ENCODE measurements at regions not wholly inside any gene's neighbourhood (a gene's known extent, or its start where the extent isn't known, plus 50 kb on each side); places are given as distances from the start of the nearest gene placed in this dataset.

DNA sequence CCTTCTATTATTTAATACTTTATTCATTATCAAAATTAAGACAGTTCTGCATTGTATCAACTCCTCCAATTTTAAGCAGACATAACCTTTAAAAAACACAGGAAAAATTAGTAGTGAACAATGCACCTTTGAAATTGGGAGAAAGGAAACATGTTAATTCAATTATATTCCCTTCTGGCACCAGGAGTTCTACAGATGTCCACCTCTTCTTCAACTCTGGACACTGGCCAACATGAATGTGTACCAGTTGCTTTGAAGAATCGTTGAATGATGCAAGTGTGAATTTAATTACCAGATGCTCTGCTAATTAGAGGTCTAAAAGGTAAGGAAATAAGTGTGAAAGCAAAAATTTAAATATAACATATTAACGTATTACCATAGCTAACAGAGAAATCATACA is 206.7 kb upstream of the IGFBP3 start:
- DNase-seq (ENCODE audit: low spot score), result no peak
- Histone ChIP-seq H3K27ac (ENCODE audit: low read depth) (no peak overlapping the region), H3F3A (replicated peaks; ENCODE audit: low read depth) (no peaks in the 10 kb centered on the region), H3K4me3 (no peak overlapping the region), H2AFZ (no peak overlapping the region), H3K4me1 (ENCODE audit: insufficient read depth) (no peaks in the 10 kb centered on the region), H3K36me3 (ENCODE audit: insufficient read depth) (no peaks in the 10 kb centered on the region), H4K20me1 (replicated peaks; ENCODE audit: insufficient read depth) (no peaks in the 10 kb centered on the region), H3K4me2 (no peak overlapping the region), H3K27me3 (ENCODE audit: insufficient read depth) (no peaks in the 10 kb centered on the region), H3K9me2 (ENCODE audit: insufficient read depth) (no peaks in the 10 kb centered on the region), H3K79me2 (replicated peaks; ENCODE audit: insufficient read depth) (no peaks in the 10 kb centered on the region)
- Mint-ChIP-seq H3K36me3 (ENCODE audit: low read depth) (no peaks in the 10 kb centered on the region), H3K27me3 (ENCODE audit: insufficient read depth, low read depth, poor library complexity) (no peaks in the 10 kb centered on the region), H3K9me3 (no peaks in the 10 kb centered on the region), H3K27ac (no peak overlapping the region), H3K4me1 (peaks cover 2% of the 10 kb centered on the region; the same call in 1 of the 3 replicates), H3K4me3 (no peak overlapping the region)
- TF ChIP-seq ZNF114 (CRISPR knock-in tag; IDR thresholded peaks at IDR 0.05) (no peak), EZH2phosphoT487 (IDR thresholded peaks at IDR 0.05; ENCODE audit: unreplicated experiment) (no peak), ZNF331 (CRISPR knock-in tag; IDR thresholded peaks at IDR 0.05; ENCODE audit: low read depth) (no peak), NANOG (IDR thresholded peaks at IDR 0.05; ENCODE audit: borderline replicate concordance) (no peak), POLR2AphosphoS5 (IDR thresholded peaks at IDR 0.05; ENCODE audit: low read depth) (no peak), CREB1 (CRISPR knock-in tag; IDR thresholded peaks at IDR 0.05; ENCODE audit: low read depth) (no peak), REST (IDR thresholded peaks at IDR 0.05; ENCODE audit: unreplicated experiment) (no peak), STAT1 (IDR thresholded peaks at IDR 0.05; ENCODE audit: unreplicated experiment) (no peak), CTCF (conservative IDR thresholded peaks at IDR 0.05; ENCODE audit: low read depth in 2 of 2) (no peak), JUNB (IDR thresholded peaks at IDR 0.05; ENCODE audit: unreplicated experiment) (no peak), EZH2 (IDR thresholded peaks at IDR 0.05; ENCODE audit: low read depth, unreplicated experiment) (no peak)
- TF ChIP-seq, protein P1, sequence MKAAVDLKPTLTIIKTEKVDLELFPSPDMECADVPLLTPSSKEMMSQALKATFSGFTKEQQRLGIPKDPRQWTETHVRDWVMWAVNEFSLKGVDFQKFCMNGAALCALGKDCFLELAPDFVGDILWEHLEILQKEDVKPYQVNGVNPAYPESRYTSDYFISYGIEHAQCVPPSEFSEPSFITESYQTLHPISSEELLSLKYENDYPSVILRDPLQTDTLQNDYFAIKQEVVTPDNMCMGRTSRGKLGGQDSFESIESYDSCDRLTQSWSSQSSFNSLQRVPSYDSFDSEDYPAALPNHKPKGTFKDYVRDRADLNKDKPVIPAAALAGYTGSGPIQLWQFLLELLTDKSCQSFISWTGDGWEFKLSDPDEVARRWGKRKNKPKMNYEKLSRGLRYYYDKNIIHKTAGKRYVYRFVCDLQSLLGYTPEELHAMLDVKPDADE (IDR thresholded peaks at IDR 0.05), result no peak
- TF ChIP-seq, protein P2, sequence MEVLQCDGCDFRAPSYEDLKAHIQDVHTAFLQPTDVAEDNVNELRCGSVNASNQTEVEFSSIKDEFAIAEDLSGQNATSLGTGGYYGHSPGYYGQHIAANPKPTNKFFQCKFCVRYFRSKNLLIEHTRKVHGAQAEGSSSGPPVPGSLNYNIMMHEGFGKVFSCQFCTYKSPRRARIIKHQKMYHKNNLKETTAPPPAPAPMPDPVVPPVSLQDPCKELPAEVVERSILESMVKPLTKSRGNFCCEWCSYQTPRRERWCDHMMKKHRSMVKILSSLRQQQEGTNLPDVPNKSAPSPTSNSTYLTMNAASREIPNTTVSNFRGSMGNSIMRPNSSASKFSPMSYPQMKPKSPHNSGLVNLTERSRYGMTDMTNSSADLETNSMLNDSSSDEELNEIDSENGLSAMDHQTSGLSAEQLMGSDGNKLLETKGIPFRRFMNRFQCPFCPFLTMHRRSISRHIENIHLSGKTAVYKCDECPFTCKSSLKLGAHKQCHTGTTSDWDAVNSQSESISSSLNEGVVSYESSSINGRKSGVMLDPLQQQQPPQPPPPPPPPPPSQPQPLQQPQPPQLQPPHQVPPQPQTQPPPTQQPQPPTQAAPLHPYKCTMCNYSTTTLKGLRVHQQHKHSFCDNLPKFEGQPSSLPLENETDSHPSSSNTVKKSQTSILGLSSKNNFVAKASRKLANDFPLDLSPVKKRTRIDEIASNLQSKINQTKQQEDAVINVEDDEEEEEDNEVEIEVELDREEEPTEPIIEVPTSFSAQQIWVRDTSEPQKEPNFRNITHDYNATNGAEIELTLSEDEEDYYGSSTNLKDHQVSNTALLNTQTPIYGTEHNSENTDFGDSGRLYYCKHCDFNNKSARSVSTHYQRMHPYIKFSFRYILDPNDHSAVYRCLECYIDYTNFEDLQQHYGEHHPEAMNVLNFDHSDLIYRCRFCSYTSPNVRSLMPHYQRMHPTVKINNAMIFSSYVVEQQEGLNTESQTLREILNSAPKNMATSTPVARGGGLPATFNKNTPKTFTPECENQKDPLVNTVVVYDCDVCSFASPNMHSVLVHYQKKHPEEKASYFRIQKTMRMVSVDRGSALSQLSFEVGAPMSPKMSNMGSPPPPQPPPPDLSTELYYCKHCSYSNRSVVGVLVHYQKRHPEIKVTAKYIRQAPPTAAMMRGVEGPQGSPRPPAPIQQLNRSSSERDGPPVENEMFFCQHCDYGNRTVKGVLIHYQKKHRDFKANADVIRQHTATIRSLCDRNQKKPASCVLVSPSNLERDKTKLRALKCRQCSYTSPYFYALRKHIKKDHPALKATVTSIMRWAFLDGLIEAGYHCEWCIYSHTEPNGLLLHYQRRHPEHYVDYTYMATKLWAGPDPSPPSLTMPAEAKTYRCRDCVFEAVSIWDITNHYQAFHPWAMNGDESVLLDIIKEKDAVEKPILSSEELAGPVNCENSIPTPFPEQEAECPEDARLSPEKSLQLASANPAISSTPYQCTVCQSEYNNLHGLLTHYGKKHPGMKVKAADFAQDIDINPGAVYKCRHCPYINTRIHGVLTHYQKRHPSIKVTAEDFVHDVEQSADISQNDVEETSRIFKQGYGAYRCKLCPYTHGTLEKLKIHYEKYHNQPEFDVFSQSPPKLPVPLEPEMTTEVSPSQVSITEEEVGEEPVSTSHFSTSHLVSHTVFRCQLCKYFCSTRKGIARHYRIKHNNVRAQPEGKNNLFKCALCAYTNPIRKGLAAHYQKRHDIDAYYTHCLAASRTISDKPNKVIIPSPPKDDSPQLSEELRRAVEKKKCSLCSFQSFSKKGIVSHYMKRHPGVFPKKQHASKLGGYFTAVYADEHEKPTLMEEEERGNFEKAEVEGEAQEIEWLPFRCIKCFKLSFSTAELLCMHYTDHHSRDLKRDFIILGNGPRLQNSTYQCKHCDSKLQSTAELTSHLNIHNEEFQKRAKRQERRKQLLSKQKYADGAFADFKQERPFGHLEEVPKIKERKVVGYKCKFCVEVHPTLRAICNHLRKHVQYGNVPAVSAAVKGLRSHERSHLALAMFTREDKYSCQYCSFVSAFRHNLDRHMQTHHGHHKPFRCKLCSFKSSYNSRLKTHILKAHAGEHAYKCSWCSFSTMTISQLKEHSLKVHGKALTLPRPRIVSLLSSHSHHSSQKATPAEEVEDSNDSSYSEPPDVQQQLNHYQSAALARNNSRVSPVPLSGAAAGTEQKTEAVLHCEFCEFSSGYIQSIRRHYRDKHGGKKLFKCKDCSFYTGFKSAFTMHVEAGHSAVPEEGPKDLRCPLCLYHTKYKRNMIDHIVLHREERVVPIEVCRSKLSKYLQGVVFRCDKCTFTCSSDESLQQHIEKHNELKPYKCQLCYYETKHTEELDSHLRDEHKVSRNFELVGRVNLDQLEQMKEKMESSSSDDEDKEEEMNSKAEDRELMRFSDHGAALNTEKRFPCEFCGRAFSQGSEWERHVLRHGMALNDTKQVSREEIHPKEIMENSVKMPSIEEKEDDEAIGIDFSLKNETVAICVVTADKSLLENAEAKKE (CRISPR knock-in tag; IDR thresholded peaks at IDR 0.05), result no peak
- ATAC-seq, result no peak
